ENCODE measurements at regions not wholly inside any gene's neighbourhood (a gene's known extent, or its start where the extent isn't known, plus 50 kb on each side); places are given as distances from the start of the nearest gene placed in this dataset.

DNA sequence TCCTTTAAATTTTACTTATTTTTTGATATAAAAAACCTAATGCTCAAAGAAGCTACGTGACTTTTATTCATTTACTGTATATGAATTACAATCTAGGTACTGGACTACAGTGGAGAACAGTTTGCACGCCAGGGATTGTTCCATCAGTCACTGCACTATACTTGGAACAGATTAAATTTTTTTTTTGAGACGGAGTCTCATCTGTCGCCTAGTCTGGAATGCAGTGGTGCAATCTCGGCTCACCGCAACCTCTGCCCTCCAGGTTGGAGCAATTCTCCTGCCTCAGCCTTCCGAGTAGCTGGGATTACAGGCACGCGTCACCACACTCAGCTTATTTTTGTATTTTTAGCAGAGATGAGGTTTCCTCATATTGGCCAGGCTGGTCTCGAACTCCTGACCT lies 330.0 kb upstream of the SLC14A2 start:
- TF ChIP-seq, protein P1, sequence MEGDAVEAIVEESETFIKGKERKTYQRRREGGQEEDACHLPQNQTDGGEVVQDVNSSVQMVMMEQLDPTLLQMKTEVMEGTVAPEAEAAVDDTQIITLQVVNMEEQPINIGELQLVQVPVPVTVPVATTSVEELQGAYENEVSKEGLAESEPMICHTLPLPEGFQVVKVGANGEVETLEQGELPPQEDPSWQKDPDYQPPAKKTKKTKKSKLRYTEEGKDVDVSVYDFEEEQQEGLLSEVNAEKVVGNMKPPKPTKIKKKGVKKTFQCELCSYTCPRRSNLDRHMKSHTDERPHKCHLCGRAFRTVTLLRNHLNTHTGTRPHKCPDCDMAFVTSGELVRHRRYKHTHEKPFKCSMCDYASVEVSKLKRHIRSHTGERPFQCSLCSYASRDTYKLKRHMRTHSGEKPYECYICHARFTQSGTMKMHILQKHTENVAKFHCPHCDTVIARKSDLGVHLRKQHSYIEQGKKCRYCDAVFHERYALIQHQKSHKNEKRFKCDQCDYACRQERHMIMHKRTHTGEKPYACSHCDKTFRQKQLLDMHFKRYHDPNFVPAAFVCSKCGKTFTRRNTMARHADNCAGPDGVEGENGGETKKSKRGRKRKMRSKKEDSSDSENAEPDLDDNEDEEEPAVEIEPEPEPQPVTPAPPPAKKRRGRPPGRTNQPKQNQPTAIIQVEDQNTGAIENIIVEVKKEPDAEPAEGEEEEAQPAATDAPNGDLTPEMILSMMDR (IDR thresholded peaks at IDR 0.05; ENCODE audit: low read depth, low read length): no peak
- TF ChIP-seq POLR2A (IDR thresholded peaks at IDR 0.05; ENCODE audit: extremely low read depth, insufficient read length): no peak
